WERI-Rb-1 (cell line): ENCODE measurements at regions not wholly inside any gene's neighbourhood (a gene's known extent, or its start where the extent isn't known, plus 50 kb on each side); places are given as distances from the start of the nearest gene placed in this dataset.

Source experiments
- DNase-seq: peaks from one replicate; pipeline ENCODE4 v3.0.0-alpha.2; 2020
- H3K27ac ChIP-seq: fragments of 250-450 bp; sonication (Bioruptor Pico); 2 replicates; pipeline ENCODE4 v1.5.1; 2020; ENCODE audit warnings: mild to moderate bottlenecking, moderate library complexity
- H3K27me3 ChIP-seq: fragments of 250-450 bp; sonication (Bioruptor Pico); 2 replicates; pipeline ENCODE4 v1.5.1; 2021; ENCODE audit warnings: mild to moderate bottlenecking, low read depth, moderate library complexity; ENCODE audit not compliant: insufficient read depth, severe bottlenecking
- H3K36me3 ChIP-seq: fragments of 250-450 bp; sonication (Bioruptor Pico); 2 replicates; pipeline ENCODE4 v1.5.1; 2020; ENCODE audit warnings: mild to moderate bottlenecking, moderate library complexity
- H3K4me3 ChIP-seq: 2 replicates; pipeline ENCODE4 v1.5.1; 2011; ENCODE audit warnings: low read depth, mild to moderate bottlenecking, control low read depth, low read length
- H3K9me3 ChIP-seq: fragments of 250-450 bp; sonication (Bioruptor Pico); 2 replicates; pipeline ENCODE4 v1.5.1; 2021; ENCODE audit warnings: mild to moderate bottlenecking, moderate library complexity; ENCODE audit not compliant: severe bottlenecking
- CTCF ChIP-seq: IDR thresholded peaks from 2 replicates; pipeline ENCODE4 v1.5.1; 2011; ENCODE audit warnings: low read depth, mild to moderate bottlenecking, control low read depth, inconsistent platforms, low read length

GRCh38 chr16:11470676-11471415, 115.9 kb downstream of the LITAF start:
- DNase-seq, result no peak

GRCh38 chr16:11471548-11471947, 115.2 kb downstream of the LITAF start:
- H3K9me3 ChIP-seq, result no peaks in the 10 kb centered on the region
- H3K27ac ChIP-seq, result no peak overlapping the region
- no peak overlapping the region for H3K4me3 ChIP-seq
- no peaks in the 10 kb centered on the region for H3K36me3 ChIP-seq
- no peak for DNase-seq
- no peak for TF ChIP-seq CTCF
- H3K27me3 ChIP-seq, result no peaks in the 10 kb centered on the region

More at GRCh38 chr16:11470676-11471415, 115.9 kb downstream of the LITAF start:
- H3K4me3 ChIP-seq, result no peak overlapping the region
- H3K36me3 ChIP-seq, result no peaks in the 10 kb centered on the region
- no peak overlapping the region for H3K27ac ChIP-seq
- H3K9me3 ChIP-seq, result no peaks in the 10 kb centered on the region
- H3K27me3 ChIP-seq, result no peaks in the 10 kb centered on the region
- no peak for TF ChIP-seq CTCF

- H3K4me3 ChIP-seq, result no peak overlapping the region
- no peak for DNase-seq
- H3K9me3 ChIP-seq, result no peaks in the 10 kb centered on the region
- no peaks in the 10 kb centered on the region for H3K36me3 ChIP-seq
- no peak overlapping the region for H3K27ac ChIP-seq
- no peak for TF ChIP-seq CTCF
- H3K27me3 ChIP-seq, result no peaks in the 10 kb centered on the region
Observed at GRCh38 chr16:11472410-11472809, 114.3 kb downstream of the LITAF start.

- no peak for DNase-seq
- Histone ChIP-seq H3K36me3 (no peaks in the 10 kb centered on the region), H3K27me3 (no peaks in the 10 kb centered on the region), H3K4me3 (no peak overlapping the region), H3K9me3 (no peaks in the 10 kb centered on the region), H3K27ac (no peak overlapping the region)
- TF ChIP-seq CTCF, result no peak
Observed at GRCh38 chr16:11472851-11473250, 113.9 kb downstream of the LITAF start.

GRCh38 chr16:11473728-11474127, 113.0 kb downstream of the LITAF start:
- DNase-seq, result no peak
- no peak overlapping the region for H3K27ac ChIP-seq
- no peak overlapping the region for H3K4me3 ChIP-seq
- TF ChIP-seq CTCF, result no peak
- H3K9me3 ChIP-seq, result no peaks in the 10 kb centered on the region
- H3K27me3 ChIP-seq, result no peaks in the 10 kb centered on the region
- H3K36me3 ChIP-seq, result no peaks in the 10 kb centered on the region
